ENCODE measurements at regions not wholly inside any gene's neighbourhood (a gene's known extent, or its start where the extent isn't known, plus 50 kb on each side); places are given as distances from the start of the nearest gene placed in this dataset.
A peak's percentile ranks its signal among the peaks of the same experiment; 100 is the strongest.

- Histone ChIP-seq H3K27me3 (replicated peaks; ENCODE audit: control insufficient read depth, insufficient read depth, low read length) (no peaks in the 10 kb centered on the region), H3K36me3 (ENCODE audit: control insufficient read depth, insufficient read depth, low read length, severe bottlenecking) (no peaks in the 10 kb centered on the region), H3K9me3 (ENCODE audit: control insufficient read depth, low read length) (no peaks in the 10 kb centered on the region), H3K9ac (ENCODE audit: low read length) (no peak overlapping the region), H3K4me1 (ENCODE audit: control insufficient read depth, insufficient read depth, low read length) (no peaks in the 10 kb centered on the region), H3K4me3 (ENCODE audit: low read length) (no peak overlapping the region)
- peak; percentile 68 for DNase-seq (ENCODE audit: low read depth)
These were observed 286.3 kb upstream of the ROBO2 start for GRCh38 chr3:76753599-76753998.

GRCh38 chr3:76754247-76754646 lies 285.7 kb upstream of the ROBO2 start:
- H3K4me1 ChIP-seq (ENCODE audit: control insufficient read depth, insufficient read depth, low read length): no peaks in the 10 kb centered on the region
- H3K36me3 ChIP-seq (ENCODE audit: control insufficient read depth, insufficient read depth, low read length, severe bottlenecking): no peaks in the 10 kb centered on the region
- H3K27me3 ChIP-seq (replicated peaks; ENCODE audit: control insufficient read depth, insufficient read depth, low read length): no peaks in the 10 kb centered on the region

GRCh38 chr3:76756577-76756976 lies 283.3 kb upstream of the ROBO2 start:
- Histone ChIP-seq H3K4me3 (ENCODE audit: low read length) (no peak overlapping the region), H3K9ac (ENCODE audit: low read length) (no peak overlapping the region), H3K27me3 (replicated peaks; ENCODE audit: control insufficient read depth, insufficient read depth, low read length) (no peaks in the 10 kb centered on the region), H3K4me1 (ENCODE audit: control insufficient read depth, insufficient read depth, low read length) (no peaks in the 10 kb centered on the region), H3K36me3 (ENCODE audit: control insufficient read depth, insufficient read depth, low read length, severe bottlenecking) (no peaks in the 10 kb centered on the region), H3K9me3 (ENCODE audit: control insufficient read depth, low read length) (no peaks in the 10 kb centered on the region)
- DNase-seq (ENCODE audit: low read depth): no peak

More at GRCh38 chr3:76754247-76754646, 285.7 kb upstream of the ROBO2 start:
- Histone ChIP-seq H3K9ac (ENCODE audit: low read length) (no peak overlapping the region), H3K4me3 (ENCODE audit: low read length) (no peak overlapping the region), H3K9me3 (ENCODE audit: control insufficient read depth, low read length) (no peaks in the 10 kb centered on the region)
- DNase-seq (ENCODE audit: low read depth): no peak

GRCh38 chr3:76760336-76760735 lies 279.6 kb upstream of the ROBO2 start:
- Histone ChIP-seq H3K4me3 (ENCODE audit: low read length) (no peak overlapping the region), H3K9me3 (ENCODE audit: control insufficient read depth, low read length) (no peaks in the 10 kb centered on the region), H3K4me1 (ENCODE audit: control insufficient read depth, insufficient read depth, low read length) (no peaks in the 10 kb centered on the region), H3K36me3 (ENCODE audit: control insufficient read depth, insufficient read depth, low read length, severe bottlenecking) (no peaks in the 10 kb centered on the region), H3K9ac (ENCODE audit: low read length) (no peak overlapping the region), H3K27me3 (replicated peaks; ENCODE audit: control insufficient read depth, insufficient read depth, low read length) (no peaks in the 10 kb centered on the region)
- no peak for DNase-seq (ENCODE audit: low read depth)

GRCh38 chr3:76765511-76765910 lies 274.4 kb upstream of the ROBO2 start:
- no peak overlapping the region for H3K4me3 ChIP-seq (ENCODE audit: low read length)
- no peak for DNase-seq (ENCODE audit: low read depth)
- H3K9ac ChIP-seq (ENCODE audit: low read length): no peak overlapping the region
- no peaks in the 10 kb centered on the region for H3K4me1 ChIP-seq (ENCODE audit: control insufficient read depth, insufficient read depth, low read length)
- H3K27me3 ChIP-seq (replicated peaks; ENCODE audit: control insufficient read depth, insufficient read depth, low read length): no peaks in the 10 kb centered on the region
- no peaks in the 10 kb centered on the region for H3K36me3 ChIP-seq (ENCODE audit: control insufficient read depth, insufficient read depth, low read length, severe bottlenecking)
- no peaks in the 10 kb centered on the region for H3K9me3 ChIP-seq (ENCODE audit: control insufficient read depth, low read length)

GRCh38 chr3:76768912-76769311 lies 271.0 kb upstream of the ROBO2 start:
- Histone ChIP-seq H3K9ac (ENCODE audit: low read length) (no peak overlapping the region), H3K27me3 (replicated peaks; ENCODE audit: control insufficient read depth, insufficient read depth, low read length) (no peaks in the 10 kb centered on the region), H3K4me3 (ENCODE audit: low read length) (no peak overlapping the region)

GRCh38 chr3:76776927-76777326 lies 263.0 kb upstream of the ROBO2 start:
- Histone ChIP-seq H3K9ac (ENCODE audit: low read length) (no peak overlapping the region), H3K27me3 (replicated peaks; ENCODE audit: control insufficient read depth, insufficient read depth, low read length) (no peaks in the 10 kb centered on the region), H3K4me1 (ENCODE audit: control insufficient read depth, insufficient read depth, low read length) (no peaks in the 10 kb centered on the region), H3K36me3 (ENCODE audit: control insufficient read depth, insufficient read depth, low read length, severe bottlenecking) (no peaks in the 10 kb centered on the region), H3K9me3 (ENCODE audit: control insufficient read depth, low read length) (peaks cover 3% of the 10 kb centered on the region), H3K4me3 (ENCODE audit: low read length) (no peak overlapping the region)
- DNase-seq (ENCODE audit: low read depth): no peak

More at GRCh38 chr3:76768912-76769311, 271.0 kb upstream of the ROBO2 start:
- H3K36me3 ChIP-seq (ENCODE audit: control insufficient read depth, insufficient read depth, low read length, severe bottlenecking): no peaks in the 10 kb centered on the region
- H3K4me1 ChIP-seq (ENCODE audit: control insufficient read depth, insufficient read depth, low read length): no peaks in the 10 kb centered on the region
- DNase-seq (ENCODE audit: low read depth): no peak
- H3K9me3 ChIP-seq (ENCODE audit: control insufficient read depth, low read length): peaks cover 3% of the 10 kb centered on the region

GRCh38 chr3:76788206-76788605 lies 251.7 kb upstream of the ROBO2 start:
- H3K36me3 ChIP-seq (ENCODE audit: control insufficient read depth, insufficient read depth, low read length, severe bottlenecking): no peaks in the 10 kb centered on the region
- DNase-seq (ENCODE audit: low read depth): no peak
- H3K9ac ChIP-seq (ENCODE audit: low read length): no peak overlapping the region
- H3K9me3 ChIP-seq (ENCODE audit: control insufficient read depth, low read length): peaks cover 1% of the 10 kb centered on the region
- no peaks in the 10 kb centered on the region for H3K27me3 ChIP-seq (replicated peaks; ENCODE audit: control insufficient read depth, insufficient read depth, low read length)
- no peak overlapping the region for H3K4me3 ChIP-seq (ENCODE audit: low read length)
- H3K4me1 ChIP-seq (ENCODE audit: control insufficient read depth, insufficient read depth, low read length): no peaks in the 10 kb centered on the region

GRCh38 chr3:76789237-76789636 lies 250.7 kb upstream of the ROBO2 start:
- no peaks in the 10 kb centered on the region for H3K4me1 ChIP-seq (ENCODE audit: control insufficient read depth, insufficient read depth, low read length)
- H3K27me3 ChIP-seq (replicated peaks; ENCODE audit: control insufficient read depth, insufficient read depth, low read length): no peaks in the 10 kb centered on the region
- no peak overlapping the region for H3K9ac ChIP-seq (ENCODE audit: low read length)
- DNase-seq (ENCODE audit: low read depth): no peak
- H3K4me3 ChIP-seq (ENCODE audit: low read length): no peak overlapping the region
- no peaks in the 10 kb centered on the region for H3K9me3 ChIP-seq (ENCODE audit: control insufficient read depth, low read length)
- no peaks in the 10 kb centered on the region for H3K36me3 ChIP-seq (ENCODE audit: control insufficient read depth, insufficient read depth, low read length, severe bottlenecking)

- H3K4me3 ChIP-seq (ENCODE audit: low read length): no peak overlapping the region
- no peaks in the 10 kb centered on the region for H3K27me3 ChIP-seq (replicated peaks; ENCODE audit: control insufficient read depth, insufficient read depth, low read length)
- H3K9ac ChIP-seq (ENCODE audit: low read length): no peak overlapping the region
- H3K4me1 ChIP-seq (ENCODE audit: control insufficient read depth, insufficient read depth, low read length): no peaks in the 10 kb centered on the region
- H3K36me3 ChIP-seq (ENCODE audit: control insufficient read depth, insufficient read depth, low read length, severe bottlenecking): no peaks in the 10 kb centered on the region
- peak; percentile 5 for DNase-seq (ENCODE audit: low read depth)
- no peaks in the 10 kb centered on the region for H3K9me3 ChIP-seq (ENCODE audit: control insufficient read depth, low read length)
These were observed 228.5 kb upstream of the ROBO2 start for GRCh38 chr3:76811418-76811817.

GRCh38 chr3:76812649-76813242 lies 227.2 kb upstream of the ROBO2 start:
- no peak for DNase-seq (ENCODE audit: low read depth)
- no peak overlapping the region for H3K4me3 ChIP-seq (ENCODE audit: low read length)
- H3K9me3 ChIP-seq (ENCODE audit: control insufficient read depth, low read length): no peaks in the 10 kb centered on the region
- no peak overlapping the region for H3K9ac ChIP-seq (ENCODE audit: low read length)
- no peaks in the 10 kb centered on the region for H3K27me3 ChIP-seq (replicated peaks; ENCODE audit: control insufficient read depth, insufficient read depth, low read length)
- no peaks in the 10 kb centered on the region for H3K4me1 ChIP-seq (ENCODE audit: control insufficient read depth, insufficient read depth, low read length)
- no peaks in the 10 kb centered on the region for H3K36me3 ChIP-seq (ENCODE audit: control insufficient read depth, insufficient read depth, low read length, severe bottlenecking)

- no peak overlapping the region for H3K4me3 ChIP-seq (ENCODE audit: low read length)
- H3K36me3 ChIP-seq (ENCODE audit: control insufficient read depth, insufficient read depth, low read length, severe bottlenecking): no peaks in the 10 kb centered on the region
- no peak for DNase-seq (ENCODE audit: low read depth)
- no peaks in the 10 kb centered on the region for H3K9me3 ChIP-seq (ENCODE audit: control insufficient read depth, low read length)
- H3K9ac ChIP-seq (ENCODE audit: low read length): no peak overlapping the region
- H3K4me1 ChIP-seq (ENCODE audit: control insufficient read depth, insufficient read depth, low read length): no peaks in the 10 kb centered on the region
- H3K27me3 ChIP-seq (replicated peaks; ENCODE audit: control insufficient read depth, insufficient read depth, low read length): no peaks in the 10 kb centered on the region
These were observed 224.3 kb upstream of the ROBO2 start for GRCh38 chr3:76815561-76815960.
